GM04503 (cell line): ENCODE measurements at regions not wholly inside any gene's neighbourhood (a gene's known extent, or its start where the extent isn't known, plus 50 kb on each side); places are given as distances from the start of the nearest gene placed in this dataset.
"Not testable (repeated sequence)": the region's sequence is repeated elsewhere in the genome, so short reads cannot be mapped to it uniquely, and the experiment has no call there.

Source experiments
- DNase-seq: peaks from one replicate; pipeline ENCODE4 v3.0.0-alpha.2; 2012; ENCODE audit warnings: low read depth

DNA sequence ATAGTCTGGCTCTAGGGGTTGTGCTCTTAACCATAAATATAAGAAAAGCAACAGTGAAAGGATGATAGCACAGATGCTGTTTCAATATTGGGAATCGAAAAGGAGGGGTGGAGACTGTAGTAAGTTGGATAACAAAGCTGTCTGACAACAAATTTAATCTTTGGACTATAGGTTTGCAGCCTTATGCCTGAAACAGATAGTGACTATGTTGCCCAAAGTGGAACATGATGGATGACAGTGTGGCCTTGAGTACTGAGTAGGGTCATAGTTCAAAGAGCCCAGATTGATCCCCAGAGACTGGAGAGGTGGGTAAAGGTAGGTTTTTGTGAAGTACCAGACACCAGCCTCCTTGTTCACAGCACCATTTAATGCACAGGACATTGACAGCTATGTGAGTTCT lies 144.0 kb upstream of the PALMD start:
- no peak for DNase-seq

DNA sequence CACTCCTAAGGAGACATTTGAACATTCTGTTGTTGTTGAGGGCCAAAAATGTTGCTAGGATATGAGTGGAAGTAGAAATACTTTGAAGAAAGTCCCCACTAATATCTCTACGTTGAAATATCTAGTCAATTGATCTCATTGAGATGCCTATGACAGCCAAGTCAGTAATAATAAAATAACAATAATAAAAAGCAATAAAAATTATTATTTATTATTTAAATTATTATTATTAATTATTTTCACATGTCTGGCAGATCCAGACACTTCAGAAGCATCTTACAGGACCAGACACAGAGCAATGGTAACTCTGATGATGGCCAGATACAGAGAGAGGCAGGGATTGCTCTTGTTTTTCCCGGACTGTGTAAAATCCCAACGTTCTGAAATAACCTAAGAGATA lies 143.5 kb upstream of the PALMD start:
- no peak for DNase-seq

GRCh38 chr1:99503276-99503747 lies 142.6 kb upstream of the PALMD start:
- DNase-seq, result peak; percentile 24

GRCh38 chr1:99504287-99504686 lies 141.6 kb upstream of the PALMD start:
- no peak for DNase-seq

DNA sequence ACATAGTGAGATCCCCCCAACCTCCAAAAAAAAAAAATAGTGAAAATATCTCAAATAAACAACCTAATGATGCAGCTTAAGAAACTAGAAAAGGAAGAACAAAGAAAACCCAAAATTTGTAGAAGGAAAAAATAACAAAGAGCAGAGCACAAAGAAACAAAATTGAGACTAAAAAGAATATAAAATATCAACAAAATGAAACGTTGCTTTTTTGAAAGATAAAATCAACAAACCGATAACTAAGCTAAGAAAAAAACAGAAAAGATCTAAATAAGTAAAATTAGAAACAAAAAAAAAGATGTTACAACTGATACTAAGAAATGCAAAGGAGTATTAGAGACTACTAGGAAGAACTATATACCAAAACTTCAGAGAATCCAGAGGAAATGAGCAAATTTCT lies 139.3 kb upstream of the PALMD start:
- no peak for DNase-seq

DNA sequence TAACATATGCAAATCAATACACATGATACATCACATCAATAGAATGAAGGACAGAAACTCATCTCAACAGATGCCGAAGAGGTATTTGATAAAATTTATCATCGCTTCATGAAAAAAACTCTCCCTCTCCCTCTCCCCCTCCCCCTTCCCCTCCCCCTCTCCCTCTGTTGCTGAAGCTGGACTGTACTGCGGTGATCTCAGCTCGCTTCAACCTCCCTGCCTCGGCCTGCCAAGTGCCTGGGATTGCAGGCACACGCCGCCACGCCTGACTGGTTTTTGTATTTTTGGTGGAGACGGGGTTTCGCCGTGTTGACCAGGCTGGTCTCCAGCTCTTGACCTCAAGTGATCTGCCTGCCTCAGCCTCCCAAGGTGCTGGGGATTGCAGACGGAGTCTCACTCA lies 138.5 kb upstream of the PALMD start:
- DNase-seq, result not testable (repeated sequence)

DNA sequence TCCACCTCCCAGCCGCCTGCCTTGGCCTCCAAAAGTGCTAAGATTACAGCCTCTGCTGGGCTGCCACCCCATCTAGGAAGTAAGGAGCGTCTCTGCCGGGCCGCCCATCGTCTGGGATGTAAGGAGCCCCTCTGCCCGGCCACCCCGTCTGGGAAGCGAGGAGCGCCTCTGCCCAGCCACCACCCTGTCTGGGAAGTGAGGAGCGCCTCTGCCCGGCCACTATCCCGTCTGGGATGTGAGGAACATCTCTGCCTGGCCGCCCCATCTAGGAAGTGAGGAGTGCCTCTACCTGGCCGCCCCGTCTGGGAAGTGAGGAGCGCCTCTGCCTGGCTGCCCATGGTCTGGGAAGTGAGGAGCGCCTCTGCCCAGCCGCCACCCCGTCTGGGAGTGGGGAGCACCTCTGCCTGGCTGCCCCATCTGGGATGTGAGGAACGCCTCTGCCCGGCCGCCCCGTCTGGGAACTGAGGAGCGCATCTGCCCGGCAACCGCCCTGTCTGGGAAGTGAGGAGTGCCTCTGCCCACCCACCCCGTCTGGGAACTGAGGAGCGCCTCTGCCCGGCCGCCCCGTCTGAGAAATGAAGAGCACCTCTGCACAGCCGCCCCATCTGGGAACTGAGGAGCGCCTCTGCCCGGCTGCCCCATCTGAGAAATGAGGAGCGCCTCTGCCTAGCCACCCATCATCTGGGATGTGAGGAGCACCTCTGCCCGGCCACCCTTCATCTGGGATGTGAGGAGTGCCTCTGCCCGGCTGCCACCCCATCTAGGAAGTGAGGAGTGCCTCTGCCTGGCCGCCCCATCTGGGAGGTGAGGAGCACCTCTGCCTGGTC lies 137.8 kb upstream of the PALMD start:
- DNase-seq, result no peak

GRCh38 chr1:99508733-99509445 lies 137.0 kb upstream of the PALMD start:
- DNase-seq, result not testable (repeated sequence)

GRCh38 chr1:99514823-99515552 lies 130.9 kb upstream of the PALMD start:
- not testable (repeated sequence) for DNase-seq

DNA sequence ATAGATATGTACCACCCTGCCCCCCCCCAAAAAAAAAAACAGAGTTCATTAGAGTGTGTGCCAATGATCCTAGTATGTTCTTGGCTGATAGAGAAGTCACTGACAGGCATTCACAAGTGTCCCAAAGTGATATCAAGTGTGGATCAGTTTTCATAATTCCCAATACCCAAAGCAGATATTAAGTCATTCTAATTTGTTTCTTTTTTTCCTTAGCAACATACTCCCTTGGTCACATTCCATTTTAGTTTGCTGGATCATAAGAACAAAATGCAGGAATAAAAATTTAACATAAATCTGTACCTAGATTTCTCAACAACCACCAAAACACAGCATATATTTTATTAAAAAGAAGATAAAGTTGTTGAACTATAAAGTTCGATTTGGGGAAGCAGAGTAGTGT lies 129.8 kb upstream of the PALMD start:
- no peak for DNase-seq

DNA sequence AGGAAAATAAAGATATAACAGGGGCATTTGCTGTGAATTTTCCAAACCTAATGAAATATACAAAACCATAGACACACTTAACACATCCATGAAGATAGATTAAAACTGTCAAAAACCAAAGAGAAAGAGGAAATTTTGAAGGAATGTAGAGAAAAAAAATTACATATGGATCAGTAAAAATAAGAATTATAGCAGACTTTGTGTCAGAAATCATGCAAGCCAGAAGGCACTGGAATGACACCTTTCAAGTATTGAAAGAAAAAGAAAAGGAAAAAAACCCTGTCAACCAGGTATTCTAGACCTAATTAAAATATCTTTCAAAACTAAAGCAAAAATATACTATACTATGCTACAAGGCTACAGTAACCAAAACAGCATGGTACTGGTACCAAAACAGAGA lies 125.8 kb upstream of the PALMD start:
- DNase-seq, result no peak

DNA sequence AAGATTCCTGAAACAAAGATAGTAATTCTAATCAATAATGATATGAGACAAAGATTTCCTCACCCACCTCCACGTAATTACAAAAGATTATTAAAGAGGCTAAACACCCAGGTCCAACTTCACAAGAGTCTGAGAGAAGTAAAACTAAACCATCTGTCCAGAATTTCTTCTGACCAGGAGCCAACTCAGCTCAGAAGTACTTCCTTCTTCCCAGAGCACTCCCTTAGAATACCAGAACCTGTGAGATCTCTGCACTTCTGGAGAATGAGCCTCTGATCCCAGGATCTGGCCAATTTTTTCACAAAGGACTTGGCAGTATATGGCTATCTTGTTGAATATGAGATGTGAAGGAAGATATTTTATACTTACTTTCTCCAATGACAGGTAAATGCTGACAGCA lies 120.6 kb upstream of the PALMD start:
- DNase-seq, result no peak

DNA sequence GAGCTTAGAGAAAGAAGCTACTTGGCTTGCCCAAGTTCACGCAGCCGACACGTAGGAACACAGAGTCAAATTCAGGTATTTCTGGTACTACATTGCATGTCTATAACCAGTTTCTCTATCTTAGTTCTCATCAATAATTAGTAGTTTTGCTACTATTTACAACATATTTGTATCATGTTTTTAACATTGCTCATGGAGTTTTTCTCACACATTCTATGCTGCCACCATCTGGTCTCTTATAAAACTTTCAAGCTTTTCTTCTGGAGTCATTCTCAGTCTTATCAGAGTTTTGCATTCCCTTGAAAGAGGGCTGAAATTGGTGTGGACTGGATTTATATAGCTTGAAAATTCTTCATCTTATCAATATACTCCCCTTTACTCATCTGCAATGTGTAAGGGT lies 118.8 kb upstream of the PALMD start:
- DNase-seq, result no peak

GRCh38 chr1:99527545-99527944 lies 118.4 kb upstream of the PALMD start:
- DNase-seq, result no peak

GRCh38 chr1:99529002-99529401 lies 116.9 kb upstream of the PALMD start:
- no peak for DNase-seq

DNA sequence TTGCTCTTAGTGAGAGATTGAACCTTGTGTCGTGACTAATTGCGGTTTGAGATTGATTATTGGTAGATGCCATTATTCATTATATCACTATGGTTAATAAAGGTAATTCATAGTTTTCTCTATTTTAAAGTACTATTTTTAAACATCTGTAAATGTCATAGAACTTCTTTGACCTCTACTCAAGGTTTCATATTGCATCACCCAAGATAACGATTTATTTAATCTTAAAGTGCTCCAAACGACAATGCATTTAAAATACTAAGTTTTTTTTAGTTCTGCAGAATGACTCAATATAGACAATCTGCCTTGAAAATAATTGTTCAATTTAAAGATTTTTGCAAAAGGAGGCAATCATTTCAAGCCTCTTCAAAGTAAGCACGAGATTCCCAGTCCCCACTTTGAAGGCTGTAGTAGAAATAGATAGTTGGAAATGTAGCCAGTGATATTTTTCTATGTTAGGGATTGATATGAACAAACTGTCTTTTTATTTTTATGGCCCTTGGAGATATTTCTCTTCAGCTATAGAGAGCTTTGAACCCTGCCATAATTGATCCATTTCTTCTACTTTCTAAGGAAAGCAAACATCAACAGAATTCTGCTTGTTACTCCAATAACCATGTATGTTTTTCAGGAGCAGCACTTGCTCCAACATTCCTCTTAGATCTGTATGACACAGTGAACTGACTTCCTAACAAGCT lies 114.2 kb upstream of the PALMD start:
- no peak for DNase-seq

DNA sequence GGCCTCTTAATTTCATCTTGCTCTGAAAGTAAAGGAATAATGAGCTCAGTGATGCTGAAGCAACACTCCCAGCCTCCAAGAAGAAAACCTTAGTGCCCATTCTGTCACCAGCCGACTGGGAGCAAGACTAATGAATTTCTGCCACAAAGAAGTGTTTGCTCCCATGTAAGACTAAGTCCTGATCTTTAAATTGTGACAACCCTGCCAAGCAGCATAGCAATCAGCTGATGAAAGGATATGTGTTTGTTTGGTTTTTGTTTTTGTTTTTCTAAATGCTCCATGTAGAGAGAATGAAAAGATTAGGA lies 113.7 kb upstream of the PALMD start:
- DNase-seq, result no peak

- no peak for DNase-seq
Measured at GRCh38 chr1:99533909-99534637, 111.8 kb upstream of the PALMD start.

GRCh38 chr1:99534638-99534930 lies 111.3 kb upstream of the PALMD start:
- no peak for DNase-seq

GRCh38 chr1:99535470-99536164 lies 110.3 kb upstream of the PALMD start:
- DNase-seq, result no peak

- DNase-seq, result no peak
Measured at GRCh38 chr1:99537886-99538617, 107.9 kb upstream of the PALMD start.
